ENCODE measurements at regions not wholly inside any gene's neighbourhood (a gene's known extent, or its start where the extent isn't known, plus 50 kb on each side); places are given as distances from the start of the nearest gene placed in this dataset.

DNA sequence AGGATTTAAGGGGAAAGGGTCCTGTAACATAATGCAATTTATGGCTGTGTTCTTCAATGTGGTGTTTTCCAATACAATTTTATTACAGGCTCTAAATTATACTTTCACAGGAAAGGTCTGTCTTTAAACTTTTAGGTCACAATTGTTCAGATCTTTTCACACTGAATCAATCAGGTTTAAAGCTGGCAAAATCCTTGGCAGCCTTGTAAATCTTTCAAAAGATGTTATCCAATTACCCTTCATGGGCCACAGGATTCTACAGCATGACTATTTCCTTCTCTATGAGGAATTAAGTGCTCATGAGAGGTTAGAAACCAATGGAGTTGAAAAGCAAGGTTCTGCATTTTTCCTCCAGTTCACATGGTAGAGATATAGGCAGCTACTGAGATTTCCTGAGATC lies 211.5 kb upstream of the MIR17HG start:
- Histone ChIP-seq H3K36me3 (no peaks in the 10 kb centered on the region), H3K27me3 (no peaks in the 10 kb centered on the region), H3K4me3 (no peak overlapping the region), H3K9me3 (no peaks in the 10 kb centered on the region), H3K27ac (no peak overlapping the region), H3K4me1 (ENCODE audit: insufficient read depth) (no peaks in the 10 kb centered on the region)
- no peak for DNase-seq
- TF ChIP-seq EP300 (IDR thresholded peaks at IDR 0.05), result no peak
- intact Hi-C loops (cut with DNase I), result no loop called here

DNA sequence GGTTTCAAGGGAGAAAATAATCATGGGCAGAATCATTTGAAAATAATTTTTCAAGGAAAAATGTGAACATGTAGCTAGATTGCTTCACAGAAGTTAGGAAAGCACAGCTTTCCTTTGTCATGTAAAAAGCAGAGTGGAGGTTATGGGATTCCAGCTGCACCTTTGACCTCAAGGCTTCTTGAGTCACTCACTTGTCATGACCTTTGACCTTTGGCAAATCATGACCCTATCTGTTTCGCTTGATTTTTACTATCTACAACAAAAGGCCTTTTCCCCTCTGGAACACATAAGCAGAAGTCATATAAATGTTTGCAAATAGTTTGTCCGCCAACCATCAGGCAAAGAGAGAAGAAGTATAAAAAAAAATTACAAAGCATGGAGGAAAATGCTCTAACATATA lies 210.7 kb upstream of the MIR17HG start:
- Histone ChIP-seq H3K9me3 (no peaks in the 10 kb centered on the region), H3K4me1 (ENCODE audit: insufficient read depth) (no peaks in the 10 kb centered on the region), H3K27me3 (no peaks in the 10 kb centered on the region), H3K27ac (no peak overlapping the region), H3K4me3 (no peak overlapping the region), H3K36me3 (no peaks in the 10 kb centered on the region)
- intact Hi-C loops (cut with DNase I), result no loop called here
- TF ChIP-seq POLR2A (IDR thresholded peaks at IDR 0.05) (no peak), CTCF (IDR thresholded peaks at IDR 0.05) (no peak), EP300 (IDR thresholded peaks at IDR 0.05) (no peak)
- 75 to 84% (median 78%) methylated on average over 2 of the region's 2 CpGs for WGBS, 3 donors
- DNase-seq, result no peak

DNA sequence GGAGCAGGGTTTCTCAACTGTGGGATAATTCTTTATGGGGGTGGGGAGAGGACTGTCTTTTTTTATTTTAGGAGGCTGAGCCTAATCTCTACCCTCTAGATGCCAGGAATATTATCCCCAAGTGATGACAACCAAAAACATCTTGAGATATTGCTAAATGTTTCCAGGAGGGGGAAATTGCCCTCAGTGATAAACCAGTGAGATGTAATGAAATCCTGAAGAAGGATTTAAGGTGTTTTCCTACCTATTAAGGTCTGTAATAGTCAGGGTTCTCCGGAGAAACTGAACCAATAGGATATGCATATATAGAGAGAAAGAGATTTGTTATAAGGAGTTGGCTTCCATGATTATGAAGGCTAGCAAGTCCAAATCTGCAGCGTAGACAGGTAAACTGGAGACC lies 208.3 kb upstream of the MIR17HG start:
- no peak for DNase-seq
- no peaks in the 10 kb centered on the region for H3K9me3 ChIP-seq
- no peak overlapping the region for H3K27ac ChIP-seq
- no peaks in the 10 kb centered on the region for H3K4me1 ChIP-seq (ENCODE audit: insufficient read depth)
- intact Hi-C loops (cut with DNase I), result no loop called here
- H3K36me3 ChIP-seq, result no peaks in the 10 kb centered on the region
- TF ChIP-seq EP300 (IDR thresholded peaks at IDR 0.05) (no peak), POLR2A (IDR thresholded peaks at IDR 0.05) (no peak), CTCF (IDR thresholded peaks at IDR 0.05) (no peak)
- H3K27me3 ChIP-seq, result no peaks in the 10 kb centered on the region
- 71 to 83% (median 81%) methylated on average over 2 of the region's 2 CpGs for WGBS, 3 donors
- H3K4me3 ChIP-seq, result no peak overlapping the region

DNA sequence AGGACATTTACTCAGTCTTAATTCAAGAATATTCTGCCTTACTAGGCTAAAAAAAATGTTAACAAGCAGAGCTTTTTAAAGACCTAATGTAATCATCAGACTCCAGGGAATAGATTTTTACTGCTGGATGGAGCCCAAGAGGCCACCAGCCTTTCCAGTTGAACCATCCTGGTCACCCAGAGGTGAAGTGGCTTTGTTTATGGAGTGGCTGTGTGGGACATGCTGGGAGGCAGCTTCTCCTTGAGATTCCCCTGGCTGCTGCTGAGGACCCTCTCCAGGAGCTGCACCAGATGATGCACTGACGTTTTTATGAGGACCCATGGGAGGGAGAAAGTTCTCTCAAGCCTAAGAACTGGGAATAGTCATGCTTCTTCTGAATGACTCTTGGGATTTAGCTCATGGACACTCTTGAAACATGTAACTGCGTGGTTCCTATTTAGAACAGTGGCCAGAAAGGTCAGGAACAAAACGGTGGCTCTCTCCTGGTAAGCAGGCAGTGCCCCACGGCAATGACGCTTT lies 205.9 kb upstream of the MIR17HG start:
- Histone ChIP-seq H3K36me3 (no peaks in the 10 kb centered on the region), H3K4me1 (ENCODE audit: insufficient read depth) (no peaks in the 10 kb centered on the region), H3K27ac (no peak overlapping the region), H3K9me3 (no peaks in the 10 kb centered on the region), H3K27me3 (no peaks in the 10 kb centered on the region), H3K4me3 (no peak overlapping the region)
- 71 to 76% (median 73%) methylated on average over 5 of the region's 5 CpGs for WGBS, 3 donors
- TF ChIP-seq CTCF (IDR thresholded peaks at IDR 0.05) (no peak), EP300 (IDR thresholded peaks at IDR 0.05) (no peak), POLR2A (IDR thresholded peaks at IDR 0.05) (no peak)
- intact Hi-C loops (cut with DNase I), result no loop called here
- no peak for DNase-seq

DNA sequence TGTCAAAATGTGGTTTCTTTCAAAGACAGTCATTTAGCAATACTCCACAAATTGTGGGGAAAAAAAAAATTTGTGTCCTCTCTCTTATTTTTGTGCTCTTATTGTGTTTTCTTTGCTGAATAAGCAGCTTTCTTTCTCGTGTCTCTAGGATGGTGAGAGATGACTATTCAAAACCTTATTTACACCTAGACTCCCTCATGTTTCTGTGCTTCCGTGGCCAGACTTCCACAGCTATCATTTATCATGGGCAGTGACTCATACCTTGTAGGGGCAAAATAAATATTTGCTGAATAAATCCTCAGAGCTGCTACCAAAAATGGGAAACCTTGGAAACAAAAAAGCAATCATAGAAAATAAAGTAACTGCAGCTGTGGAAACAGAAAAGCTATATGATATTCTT lies 204.9 kb upstream of the MIR17HG start:
- WGBS, 3 donors, result 0 to 11% (median 2%) methylated on average over 2 of the region's 2 CpGs
- intact Hi-C loops (cut with DNase I), result no loop called here
- no peak overlapping the region for H3K27ac ChIP-seq
- no peaks in the 10 kb centered on the region for H3K36me3 ChIP-seq
- DNase-seq, result no peak
- H3K4me3 ChIP-seq, result no peak overlapping the region
- no peaks in the 10 kb centered on the region for H3K9me3 ChIP-seq
- no peaks in the 10 kb centered on the region for H3K27me3 ChIP-seq
- TF ChIP-seq POLR2A (IDR thresholded peaks at IDR 0.05) (no peak), EP300 (IDR thresholded peaks at IDR 0.05) (no peak), CTCF (IDR thresholded peaks at IDR 0.05) (no peak)
- no peaks in the 10 kb centered on the region for H3K4me1 ChIP-seq (ENCODE audit: insufficient read depth)

All from ovary (tissue), 7 donors.